ENCODE measurements at regions not wholly inside any gene's neighbourhood (a gene's known extent, or its start where the extent isn't known, plus 50 kb on each side); places are given as distances from the start of the nearest gene placed in this dataset.
"Not testable (repeated sequence)": the region's sequence is repeated elsewhere in the genome, so short reads cannot be mapped to it uniquely, and the experiment has no call there.

GRCh38 chr14:86321151-86321550 lies 791.2 kb downstream of the FLRT2 start:
- 66% methylated on average over 3 of the region's 3 CpGs for WGBS (ENCODE audit: low lambda C conversion rate, missing lambda C conversion rate)
- no peak overlapping the region for H3K4me3 ChIP-seq
- H3K27me3 ChIP-seq: no peaks in the 10 kb centered on the region
- H2AFZ ChIP-seq: no peak overlapping the region
- DNase-seq (ENCODE audit: low spot score): no peak
- H3K4me1 ChIP-seq (ENCODE audit: insufficient read depth): no peaks in the 10 kb centered on the region
- H4K20me1 ChIP-seq (ENCODE audit: insufficient read depth, poor library complexity, severe bottlenecking): no peaks in the 10 kb centered on the region
- no peak overlapping the region for H3K4me2 ChIP-seq
- no peaks in the 10 kb centered on the region for H3K36me3 ChIP-seq (replicated peaks; ENCODE audit: insufficient read depth, low read depth)
- no peaks in the 10 kb centered on the region for H3K79me2 ChIP-seq
- no peaks in the 10 kb centered on the region for H3K9me3 ChIP-seq (ENCODE audit: low read depth)
- TF ChIP-seq EZH2 (IDR thresholded peaks at IDR 0.05; ENCODE audit: borderline replicate concordance) (no peak), EZH2phosphoT487 (IDR thresholded peaks at IDR 0.05; ENCODE audit: low read depth, severe bottlenecking, unreplicated experiment) (no peak), CTCF (IDR thresholded peaks at IDR 0.05; ENCODE audit: poor library complexity) (no peak)
- H3K9me2 ChIP-seq (replicated peaks; ENCODE audit: insufficient read depth): no peaks in the 10 kb centered on the region
- no peak overlapping the region for H3K27ac ChIP-seq

- not testable (repeated sequence) for H3K27me3 ChIP-seq; H3K4me3 ChIP-seq; H3K4me2 ChIP-seq; DNase-seq (ENCODE audit: low spot score); H3K9me3 ChIP-seq (ENCODE audit: low read depth); H3K4me1 ChIP-seq (ENCODE audit: insufficient read depth); H3K9me2 ChIP-seq (replicated peaks; ENCODE audit: insufficient read depth); H2AFZ ChIP-seq; H4K20me1 ChIP-seq (ENCODE audit: insufficient read depth, poor library complexity, severe bottlenecking); H3K27ac ChIP-seq; H3K36me3 ChIP-seq (replicated peaks; ENCODE audit: insufficient read depth, low read depth); H3K79me2 ChIP-seq
- 95% methylated on average over 19 of the region's 19 CpGs for WGBS (ENCODE audit: low lambda C conversion rate, missing lambda C conversion rate)
Observed at GRCh38 chr14:86312154-86312665, 782.3 kb downstream of the FLRT2 start.

GRCh38 chr14:86311151-86311550 lies 781.2 kb downstream of the FLRT2 start:
- no peak for DNase-seq (ENCODE audit: low spot score)
- H3K9me2 ChIP-seq (replicated peaks; ENCODE audit: insufficient read depth): no peaks in the 10 kb centered on the region
- WGBS (ENCODE audit: low lambda C conversion rate, missing lambda C conversion rate): 86% methylated on average over 3 of the region's 3 CpGs
- H3K79me2 ChIP-seq: no peaks in the 10 kb centered on the region
- no peaks in the 10 kb centered on the region for H3K9me3 ChIP-seq (ENCODE audit: low read depth)
- no peaks in the 10 kb centered on the region for H3K4me1 ChIP-seq (ENCODE audit: insufficient read depth)
- no peaks in the 10 kb centered on the region for H3K36me3 ChIP-seq (replicated peaks; ENCODE audit: insufficient read depth, low read depth)
- H3K27me3 ChIP-seq: no peaks in the 10 kb centered on the region
- no peaks in the 10 kb centered on the region for H4K20me1 ChIP-seq (ENCODE audit: insufficient read depth, poor library complexity, severe bottlenecking)
- no peak overlapping the region for H3K27ac ChIP-seq
- H3K4me3 ChIP-seq: no peak overlapping the region
- TF ChIP-seq CTCF (IDR thresholded peaks at IDR 0.05; ENCODE audit: poor library complexity) (no peak), EZH2 (IDR thresholded peaks at IDR 0.05; ENCODE audit: borderline replicate concordance) (no peak), EZH2phosphoT487 (IDR thresholded peaks at IDR 0.05; ENCODE audit: low read depth, severe bottlenecking, unreplicated experiment) (no peak)
- H3K4me2 ChIP-seq: no peak overlapping the region
- no peak overlapping the region for H2AFZ ChIP-seq

GRCh38 chr14:86310611-86311010 lies 780.7 kb downstream of the FLRT2 start:
- H3K9me2 ChIP-seq (replicated peaks; ENCODE audit: insufficient read depth): no peaks in the 10 kb centered on the region
- no peak overlapping the region for H3K4me2 ChIP-seq
- H3K27me3 ChIP-seq: no peaks in the 10 kb centered on the region
- no peaks in the 10 kb centered on the region for H4K20me1 ChIP-seq (ENCODE audit: insufficient read depth, poor library complexity, severe bottlenecking)
- no peak overlapping the region for H2AFZ ChIP-seq
- no peaks in the 10 kb centered on the region for H3K4me1 ChIP-seq (ENCODE audit: insufficient read depth)
- no peak overlapping the region for H3K4me3 ChIP-seq
- H3K36me3 ChIP-seq (replicated peaks; ENCODE audit: insufficient read depth, low read depth): no peaks in the 10 kb centered on the region
- no peak overlapping the region for H3K27ac ChIP-seq
- DNase-seq (ENCODE audit: low spot score): peak; percentile 9
- no peaks in the 10 kb centered on the region for H3K79me2 ChIP-seq
- TF ChIP-seq CTCF (IDR thresholded peaks at IDR 0.05; ENCODE audit: poor library complexity): no peak
- peak; percentile 49 for TF ChIP-seq EZH2phosphoT487 (IDR thresholded peaks at IDR 0.05; ENCODE audit: low read depth, severe bottlenecking, unreplicated experiment)
- no peak for TF ChIP-seq EZH2 (IDR thresholded peaks at IDR 0.05; ENCODE audit: borderline replicate concordance)
- H3K9me3 ChIP-seq (ENCODE audit: low read depth): no peaks in the 10 kb centered on the region

Measured in hepatocyte (in vitro differentiated cells).